NCI-H446 (cell line): ENCODE measurements at regions not wholly inside any gene's neighbourhood (a gene's known extent, or its start where the extent isn't known, plus 50 kb on each side); places are given as distances from the start of the nearest gene placed in this dataset.
A peak's percentile ranks its signal among the peaks of the same experiment; 100 is the strongest.
"Not testable (repeated sequence)": the region's sequence is repeated elsewhere in the genome, so short reads cannot be mapped to it uniquely, and the experiment has no call there.

Experiments
- DNase-seq, 2 experiments: peaks; one replicate each; lab custom pipeline; 2025; lab: John Stamatoyannopoulos, UW

DNA sequence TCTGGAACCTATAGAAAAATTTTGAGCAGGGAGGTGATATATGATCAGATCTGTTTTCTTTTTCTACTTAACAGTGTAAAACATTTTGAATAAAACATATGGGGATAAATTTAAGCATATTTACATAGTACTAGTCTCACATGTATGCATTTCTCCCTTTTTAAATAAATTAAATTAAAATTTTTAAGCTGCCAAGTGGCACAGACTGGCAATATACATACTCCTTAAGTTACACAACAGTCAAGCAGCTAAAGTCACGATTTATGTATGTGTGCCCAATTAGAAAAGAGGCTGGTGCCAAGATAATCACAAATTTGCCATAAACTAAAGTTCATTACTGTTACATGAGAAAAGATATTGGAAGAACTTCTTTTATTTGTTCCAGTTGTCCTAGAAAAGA is 532.0 kb downstream of the RWDD3 start:
- DNase-seq, result no peak

DNA sequence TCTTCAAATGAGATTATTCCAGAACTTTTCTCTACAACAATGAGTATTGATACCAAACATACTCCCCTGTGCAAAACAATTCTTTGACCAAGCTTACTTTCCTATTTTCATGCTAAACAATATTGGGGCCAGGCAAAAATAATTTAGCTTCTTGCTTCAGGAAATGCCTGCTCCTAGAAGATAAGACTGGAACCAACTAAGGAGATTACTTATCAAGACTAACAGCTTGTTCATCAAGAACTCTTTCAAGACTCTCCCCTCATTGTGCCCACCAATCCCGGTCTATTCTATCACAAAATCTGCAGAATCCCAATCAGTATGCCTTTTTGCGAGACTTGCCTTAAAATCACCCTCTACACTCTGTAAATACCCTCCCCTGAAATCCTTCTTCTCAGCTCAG is 536.6 kb downstream of the RWDD3 start:
- DNase-seq, result no peak

DNA sequence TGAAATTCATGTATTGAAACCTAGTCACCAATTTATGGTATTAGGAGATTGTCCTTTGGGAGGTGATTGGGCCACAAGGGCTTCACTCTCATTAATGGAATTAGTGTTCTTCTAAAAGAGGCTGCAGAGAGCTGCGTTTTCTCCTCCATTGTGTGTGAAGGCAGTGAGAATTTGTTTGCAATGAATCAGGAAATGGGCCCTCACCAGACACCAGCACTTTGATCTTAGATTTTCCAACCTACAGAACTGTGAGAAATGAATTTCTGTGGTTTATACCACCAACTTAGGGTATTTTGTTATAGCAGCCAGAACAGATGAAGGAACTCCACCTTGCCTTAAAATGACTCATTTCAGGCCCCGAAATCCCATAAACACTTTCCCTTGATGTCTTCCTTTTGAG is 544.2 kb downstream of the RWDD3 start:
- DNase-seq, result no peak

DNA sequence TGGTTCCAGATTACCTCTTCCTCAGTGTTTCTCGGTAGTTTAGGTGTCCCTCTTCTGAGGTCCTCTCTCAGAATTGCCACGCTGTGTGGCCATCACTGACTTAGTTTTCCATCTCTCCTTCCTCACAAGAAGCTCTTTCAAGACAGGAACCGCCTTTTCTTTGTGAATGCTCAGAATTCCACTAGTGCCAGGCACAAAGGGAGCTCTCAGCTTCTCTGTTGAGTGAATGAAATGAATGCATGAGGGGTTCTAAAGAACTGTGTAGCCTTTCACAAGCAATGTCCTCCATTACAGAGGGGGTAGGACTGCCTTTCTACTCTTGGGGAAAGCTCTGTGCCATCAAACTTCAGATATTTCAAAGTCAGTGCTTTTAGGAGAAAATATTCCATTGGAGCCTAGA is 546.8 kb downstream of the RWDD3 start:
- no peak for DNase-seq

DNA sequence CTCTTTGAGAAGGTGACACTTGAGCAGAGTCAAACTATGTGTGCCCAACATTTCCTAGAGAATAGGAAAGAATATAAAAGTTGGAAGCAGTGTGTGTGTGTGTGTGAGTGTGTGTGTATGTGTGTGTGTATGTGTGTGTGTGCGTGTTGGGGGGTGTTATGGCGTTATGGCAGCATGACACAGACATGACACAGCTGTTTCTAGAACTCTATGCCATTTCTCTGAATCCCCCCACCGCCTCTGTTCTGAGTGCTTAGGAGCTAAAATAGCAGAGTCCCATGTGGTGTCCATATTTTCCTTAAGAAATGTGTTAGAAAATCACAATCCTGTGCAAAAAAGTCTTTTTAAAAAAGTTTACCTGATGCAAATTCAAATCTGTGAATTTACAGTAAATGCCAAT is 556.1 kb downstream of the RWDD3 start:
- no peak for DNase-seq

DNA sequence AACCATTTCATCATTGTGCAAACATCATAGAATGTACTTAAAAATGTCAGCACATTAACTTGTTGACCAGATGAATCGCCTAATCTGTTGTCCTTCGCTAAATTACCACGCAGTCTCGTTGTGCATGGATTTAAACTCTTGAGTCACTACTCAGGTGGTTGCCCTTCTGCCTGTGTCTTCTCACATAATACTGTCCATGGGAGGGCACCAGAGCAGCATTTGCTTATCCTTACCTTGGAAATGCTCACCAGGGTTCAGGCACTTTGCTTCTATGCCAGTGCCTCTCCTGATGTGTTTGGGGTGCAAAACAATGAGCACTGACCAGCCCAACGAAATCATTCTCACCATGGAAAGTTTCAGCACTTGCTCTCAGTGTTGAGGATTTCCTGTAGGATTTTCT is 559.9 kb downstream of the RWDD3 start:
- DNase-seq, result no peak

DNA sequence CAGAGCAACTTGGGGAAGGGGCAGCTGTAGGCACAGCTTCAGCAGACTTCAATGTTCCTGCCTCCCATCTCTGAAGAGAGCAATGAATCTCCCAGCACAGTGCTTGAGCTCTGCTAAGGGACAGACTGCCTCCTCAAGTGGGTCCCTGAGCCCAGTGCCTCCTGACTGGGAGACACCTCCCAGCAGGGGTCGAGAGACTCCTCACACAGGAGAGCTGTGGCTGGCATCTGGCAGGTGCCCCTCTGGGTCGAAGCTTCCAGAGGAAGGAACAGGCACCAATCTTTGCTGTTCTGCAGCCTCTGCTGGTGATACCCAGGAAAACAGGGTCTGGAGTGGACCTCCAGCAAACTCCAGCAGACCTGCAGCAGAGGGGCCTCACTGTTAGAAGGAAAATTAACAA is 563.8 kb downstream of the RWDD3 start:
- not testable (repeated sequence) for DNase-seq

DNA sequence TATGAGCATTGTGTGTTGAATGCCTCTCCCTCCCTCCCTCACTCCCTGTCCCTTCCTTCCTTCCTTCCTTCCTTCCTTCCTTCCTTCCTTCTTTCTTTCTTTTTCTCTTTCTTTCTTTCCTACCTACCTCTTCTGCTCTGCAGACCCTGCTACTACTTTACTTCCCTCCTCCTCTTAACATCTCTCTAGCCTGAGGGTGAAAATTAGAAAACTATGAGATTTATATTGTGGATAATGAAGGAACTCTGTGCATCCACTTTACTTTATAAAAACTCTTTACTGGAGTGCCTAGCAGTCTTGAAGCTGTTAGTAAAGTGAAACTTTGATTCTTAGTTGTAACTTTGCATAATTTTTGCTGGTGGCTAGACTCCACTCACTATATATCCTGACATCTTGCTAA is 572.2 kb downstream of the RWDD3 start:
- DNase-seq, result no peak

DNA sequence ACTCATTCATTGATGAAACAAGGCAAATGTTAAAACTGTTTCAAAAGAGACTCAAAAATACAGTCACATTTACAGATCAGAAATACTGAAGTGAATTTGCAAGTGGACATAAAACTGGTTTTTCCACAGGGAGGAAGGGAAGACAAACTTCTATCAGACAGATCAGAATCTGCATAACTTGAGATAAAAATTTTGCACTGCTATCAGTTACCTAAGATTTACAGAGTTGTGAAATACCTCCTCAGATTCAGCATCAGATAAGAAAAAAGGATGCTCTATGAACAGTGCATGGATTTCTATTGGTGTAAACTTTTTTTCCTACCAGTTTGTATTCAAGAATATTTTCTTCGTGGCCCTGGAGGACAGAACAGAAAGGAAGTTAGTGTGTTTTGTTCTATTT is 575.4 kb downstream of the RWDD3 start:
- no peak for DNase-seq

DNA sequence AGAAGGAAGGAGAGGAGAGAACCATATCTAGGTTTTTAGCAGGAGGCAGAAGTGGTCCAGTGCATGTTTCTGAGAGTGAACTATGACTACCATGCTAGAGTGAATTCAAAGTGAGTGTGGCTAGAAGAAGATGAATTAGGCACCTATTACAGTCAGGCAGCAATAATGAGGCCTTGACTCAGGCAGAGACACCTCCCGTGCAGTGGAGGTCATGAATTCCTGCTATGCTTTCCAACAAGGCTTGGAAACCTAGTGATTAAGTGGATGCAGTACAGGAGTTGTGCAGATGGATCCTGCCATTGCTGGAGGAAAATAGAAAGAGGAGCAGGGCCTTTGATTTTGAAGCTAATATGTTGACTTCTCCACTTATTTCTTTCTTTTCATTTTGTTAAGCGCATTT is 581.5 kb downstream of the RWDD3 start:
- DNase-seq, result no peak

DNA sequence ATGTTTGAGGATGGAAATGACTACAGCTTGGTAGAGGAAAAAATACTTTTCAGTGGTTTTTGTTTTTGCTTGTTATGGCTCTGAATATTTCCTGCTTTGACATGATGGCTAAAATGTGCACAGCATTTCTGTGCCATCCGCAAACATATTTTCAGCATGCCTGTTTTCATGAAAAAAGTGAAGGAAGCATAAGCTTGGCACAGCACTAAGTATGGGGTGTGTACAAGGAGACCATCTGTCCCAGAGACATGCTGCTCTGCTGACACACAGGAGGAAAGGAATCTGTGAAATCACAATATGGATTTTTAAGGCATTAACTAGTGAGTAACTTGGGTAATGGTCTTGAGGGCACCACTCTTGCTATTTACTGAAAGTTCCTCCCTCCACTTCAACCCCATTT is 595.5 kb downstream of the RWDD3 start:
- peak; percentile 61 to 84 for DNase-seq

DNA sequence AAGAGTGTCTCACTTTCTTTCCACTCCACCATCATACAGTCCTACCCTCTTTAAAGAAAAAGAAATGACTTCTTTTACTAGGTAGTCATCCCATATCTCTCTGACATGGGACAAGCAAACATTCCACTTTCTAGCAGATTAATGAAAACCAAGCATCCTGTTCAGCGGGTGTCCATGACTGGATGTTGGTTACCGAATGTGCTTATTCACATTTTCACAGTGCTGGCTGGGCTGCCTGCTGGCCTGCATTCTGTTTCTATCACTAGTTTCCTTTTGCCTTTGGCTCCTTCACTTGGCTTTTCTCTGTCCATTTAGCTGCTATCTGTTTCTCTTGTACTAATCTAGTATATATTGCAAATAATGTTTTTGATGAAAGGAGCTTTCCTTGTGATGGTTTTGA is 598.4 kb downstream of the RWDD3 start:
- DNase-seq, result peak in 1 of 2 experiments; percentile 42

DNA sequence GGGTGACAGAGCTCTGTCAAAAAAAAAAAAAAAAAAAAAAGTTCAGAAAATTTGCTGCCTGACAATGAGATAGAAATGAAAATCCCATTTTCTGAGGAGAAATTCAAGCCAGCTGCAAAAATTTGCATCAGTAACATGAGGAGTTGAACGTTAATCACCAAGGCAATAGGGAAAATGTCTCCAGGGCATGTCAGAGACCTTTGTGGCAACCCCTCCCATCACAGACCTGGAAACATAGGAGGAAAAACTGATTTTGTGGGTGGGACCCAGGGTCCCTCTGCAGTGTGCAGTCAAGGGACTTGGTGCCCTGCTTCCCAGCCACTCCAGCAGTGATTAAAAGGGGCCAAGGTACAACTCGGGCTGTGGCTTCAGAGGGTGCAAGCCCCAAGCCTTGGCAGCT is 615.4 kb downstream of the RWDD3 start:
- DNase-seq, result no peak

DNA sequence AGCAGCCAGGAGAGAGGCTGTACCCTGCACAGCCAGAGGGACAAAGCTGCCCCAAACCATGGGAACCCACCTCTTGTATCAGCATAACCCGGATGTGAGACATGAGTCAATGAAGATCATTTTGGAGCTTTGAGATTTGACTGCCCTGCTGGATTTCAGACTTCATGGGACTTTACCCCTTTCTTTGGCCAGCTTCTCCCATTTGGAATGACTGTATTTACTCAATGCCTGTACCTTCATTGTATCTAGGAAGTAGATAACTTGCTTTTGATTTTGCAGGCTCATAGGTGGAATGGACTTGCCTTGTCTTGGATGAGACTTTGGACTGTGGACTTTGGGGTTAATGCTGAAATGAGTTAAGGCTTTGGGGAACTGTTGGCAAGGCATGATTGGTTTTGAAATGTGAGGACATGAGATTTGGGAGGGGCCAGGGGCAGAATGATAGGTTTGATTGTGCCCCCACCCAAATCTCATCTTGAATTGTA is 616.2 kb downstream of the RWDD3 start:
- DNase-seq, result no peak

DNA sequence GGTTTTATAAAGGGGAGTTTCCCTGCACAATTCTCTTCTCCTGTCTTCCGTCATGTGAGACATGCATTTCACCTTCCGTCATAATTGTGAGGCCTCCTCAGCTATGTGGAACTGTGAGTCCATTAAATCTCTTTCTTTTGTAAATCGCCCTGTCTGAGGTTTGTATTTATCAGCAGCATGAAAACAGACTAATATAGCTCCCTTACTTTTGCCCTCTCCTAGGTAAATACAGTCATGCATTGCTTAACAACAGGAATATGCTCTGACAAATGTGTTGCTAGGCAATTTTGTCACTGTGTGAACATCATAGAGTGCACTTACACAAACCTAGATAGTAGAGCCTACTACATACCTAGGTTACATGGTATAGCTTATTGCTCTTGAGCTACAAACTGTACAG is 616.8 kb downstream of the RWDD3 start:
- DNase-seq, result no peak

DNA sequence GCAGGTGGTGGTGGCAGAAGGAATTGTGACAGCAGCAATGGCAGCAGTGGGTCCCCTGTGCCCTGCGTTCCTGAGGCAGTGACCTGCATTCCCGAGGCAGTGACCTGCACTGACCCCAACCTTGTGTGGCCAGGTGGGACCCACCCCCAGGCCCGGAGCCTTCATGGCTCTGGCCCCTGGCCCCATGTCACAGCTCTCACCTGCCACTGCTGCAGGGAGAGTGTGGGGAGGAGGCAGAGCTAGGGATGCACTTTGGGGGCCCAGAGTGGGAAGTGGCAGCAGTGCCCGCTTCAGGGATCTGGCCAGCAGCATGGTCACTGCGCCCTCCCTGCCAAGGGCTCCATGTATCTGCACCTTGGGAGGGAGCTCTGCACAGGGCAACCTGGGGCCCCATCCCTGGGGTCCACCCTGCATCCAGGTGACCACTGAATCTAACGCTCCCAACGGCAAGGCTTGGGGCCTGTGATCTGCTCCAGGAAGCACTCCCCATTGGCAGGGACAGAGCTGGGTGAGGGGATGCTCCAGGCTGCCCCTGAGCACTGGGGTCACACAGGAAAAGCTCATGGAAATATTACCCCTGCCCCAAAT is 618.6 kb downstream of the RWDD3 start:
- no peak for DNase-seq

DNA sequence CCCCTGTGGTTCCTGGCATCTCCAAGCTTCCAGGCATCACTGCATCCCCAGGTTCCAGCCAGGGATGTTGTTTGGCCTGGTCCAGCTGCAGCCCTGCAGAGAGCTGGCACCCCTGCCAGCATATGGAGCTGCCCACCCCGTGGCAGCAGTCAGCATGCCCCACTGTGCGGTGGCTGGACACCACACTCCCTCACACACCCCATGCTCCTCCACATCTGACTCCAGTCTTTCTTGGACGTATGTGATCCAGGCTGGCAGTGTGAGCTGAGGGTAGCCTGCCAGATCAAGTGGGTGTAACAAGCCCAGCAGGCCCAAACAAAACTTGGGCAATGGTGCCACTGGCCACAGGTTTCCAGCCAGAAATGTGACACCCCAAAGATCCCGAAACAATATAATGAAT is 620.4 kb downstream of the RWDD3 start:
- DNase-seq, result no peak

DNA sequence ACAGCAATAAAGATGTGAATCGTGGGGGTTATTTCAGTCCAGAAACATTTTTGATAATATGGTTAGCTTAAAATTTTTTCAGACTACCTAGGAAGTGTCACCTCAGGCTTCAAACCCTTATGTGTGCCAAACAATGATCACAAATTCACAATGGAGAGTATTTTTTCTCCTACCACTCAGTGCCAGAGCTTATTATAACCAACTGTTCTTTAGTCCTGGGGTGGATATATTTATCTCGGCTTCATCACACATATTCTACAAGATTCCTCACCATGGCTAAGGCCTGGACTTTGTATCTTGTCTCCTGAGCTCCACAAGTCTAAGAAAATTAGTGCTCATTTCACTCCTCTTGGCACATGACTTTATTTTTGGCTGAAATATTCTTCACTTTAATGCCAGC is 629.1 kb downstream of the RWDD3 start:
- DNase-seq, result no peak

DNA sequence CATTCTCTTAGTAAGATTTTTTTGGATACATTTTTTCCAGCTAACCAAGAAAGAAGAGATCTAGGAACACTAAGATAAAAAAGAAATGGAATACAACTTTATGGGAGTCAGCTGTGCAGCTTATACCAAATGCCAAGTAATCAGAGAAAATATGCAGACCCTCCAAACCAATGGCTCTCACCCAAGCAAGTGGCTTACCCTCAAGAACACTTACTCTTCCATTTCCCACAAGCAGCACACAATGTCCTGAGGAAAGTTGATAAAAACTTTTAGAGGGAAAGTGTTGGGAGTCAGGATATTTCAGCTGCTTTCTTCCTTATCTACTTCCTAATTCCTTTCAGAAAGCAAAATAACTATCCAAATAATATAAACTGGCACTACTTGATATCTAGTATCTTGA is 631.8 kb downstream of the RWDD3 start:
- DNase-seq, result no peak

DNA sequence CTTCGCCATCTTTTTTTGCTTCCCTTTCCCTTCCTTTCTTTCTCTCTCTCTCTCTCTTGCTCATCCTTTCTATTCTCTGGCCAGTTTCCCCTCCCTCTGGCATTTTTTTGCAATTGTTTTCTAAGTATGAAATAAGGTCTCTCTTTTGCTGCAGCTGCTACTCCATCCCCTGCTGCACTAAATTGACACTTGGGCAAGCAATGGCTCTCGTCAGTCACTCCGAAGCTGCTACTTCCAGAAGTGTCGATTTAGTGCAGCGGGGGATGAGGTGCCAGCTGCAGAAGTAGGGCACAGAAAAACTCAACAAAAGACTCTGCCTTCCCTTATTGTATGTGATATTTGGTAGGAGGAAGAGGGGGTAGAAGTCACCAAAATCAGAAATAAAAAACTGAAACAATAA is 642.3 kb downstream of the RWDD3 start:
- no peak for DNase-seq

DNA sequence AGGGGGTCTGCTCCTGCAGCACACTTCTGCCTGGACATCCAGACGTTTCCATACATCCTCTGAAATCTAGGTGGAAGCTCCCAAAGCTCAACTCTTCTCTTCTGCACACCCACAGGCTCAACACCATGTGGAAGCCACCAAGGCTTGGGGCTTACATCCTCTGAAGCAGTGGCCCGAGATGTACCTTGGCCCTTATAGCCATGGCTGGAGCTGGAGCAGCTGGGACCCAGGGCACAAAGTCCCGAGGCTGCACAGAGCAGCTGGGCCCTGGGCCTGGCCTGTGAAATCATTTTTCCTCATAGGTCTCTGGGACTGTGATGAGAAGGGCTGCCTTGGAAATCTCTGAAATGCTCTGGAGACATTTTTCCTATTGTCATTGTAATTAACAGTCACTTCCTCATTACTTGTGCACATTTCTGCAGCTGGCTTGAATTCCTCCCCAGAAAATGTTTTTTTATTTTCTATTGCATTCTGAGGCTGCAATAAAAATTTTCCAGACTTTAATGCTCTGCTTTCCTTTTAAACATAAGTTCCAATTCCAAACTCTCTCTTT is 645.6 kb downstream of the RWDD3 start:
- DNase-seq, result no peak

DNA sequence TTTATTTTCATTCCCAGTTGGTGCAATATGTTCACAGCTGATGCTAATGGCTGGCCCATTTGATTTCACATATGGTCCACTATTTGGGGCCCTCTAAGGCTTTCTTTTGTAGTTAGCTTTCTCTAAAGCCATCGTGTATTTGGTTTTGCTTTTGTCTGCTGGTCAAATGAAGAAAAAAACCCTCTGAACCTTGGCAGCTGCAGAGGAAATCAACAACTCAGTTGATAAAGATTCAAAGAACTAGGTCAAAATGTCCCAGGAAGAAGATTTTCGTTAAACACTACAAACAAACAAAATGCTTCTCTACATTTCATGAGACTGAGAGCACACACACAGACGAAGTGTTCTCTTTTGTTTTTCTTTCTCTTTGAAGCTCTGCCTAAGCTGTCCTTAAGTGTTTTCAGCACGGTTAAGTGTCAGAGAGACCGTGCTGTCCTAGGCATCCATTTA is 655.0 kb downstream of the RWDD3 start:
- DNase-seq, result peak in 1 of 2 experiments; percentile 52

DNA sequence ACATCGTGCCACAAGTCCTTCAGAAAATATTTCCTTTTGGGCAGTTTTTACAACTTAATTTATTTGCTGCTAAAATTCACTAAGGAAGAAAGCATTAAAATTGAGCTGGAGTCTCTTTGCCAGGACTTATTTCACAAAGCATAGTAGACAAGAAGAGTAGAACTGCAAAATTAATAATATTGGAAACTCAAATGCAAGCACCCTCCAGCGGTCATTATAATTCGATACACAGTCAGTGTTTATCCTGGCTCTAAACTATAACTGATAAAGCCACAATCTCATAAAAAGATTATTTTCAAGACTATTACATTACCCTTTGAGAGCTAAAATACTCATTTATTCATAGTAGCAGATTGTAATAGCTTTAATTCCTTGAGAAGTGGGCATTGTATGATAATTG is 655.4 kb downstream of the RWDD3 start:
- DNase-seq, result no peak

DNA sequence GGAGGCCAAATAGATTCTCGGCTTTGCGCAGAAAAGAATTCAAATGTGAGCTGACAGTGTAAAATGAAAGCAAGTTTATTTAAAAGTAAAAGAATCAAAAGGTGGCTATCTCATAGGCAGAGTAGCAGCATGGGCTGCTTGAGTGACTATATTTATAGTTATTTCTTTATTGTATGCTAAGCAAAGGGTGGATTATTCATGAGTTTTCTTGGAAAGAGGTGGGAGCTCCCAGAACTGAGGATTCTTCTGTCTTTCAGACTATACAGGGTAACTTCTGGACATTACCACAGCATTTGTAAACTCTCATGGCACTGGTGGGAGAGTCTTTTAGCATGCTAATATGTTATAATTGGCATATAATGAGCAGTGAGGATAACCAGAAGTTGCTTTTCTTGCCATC is 659.9 kb downstream of the RWDD3 start:
- DNase-seq, result no peak
